Trophoblast cell (in vitro differentiated cells and primary cell): ENCODE measurements at regions not wholly inside any gene's neighbourhood (a gene's known extent, or its start where the extent isn't known, plus 50 kb on each side); places are given as distances from the start of the nearest gene placed in this dataset.

Experiments
- DNase-seq, 2 donors: peaks; one replicate each; pipeline ENCODE4 v3.0.0-alpha.2; 2016
- H2AFZ ChIP-seq: 2 replicates; pipeline ENCODE4 v1.6.1; 2013; ENCODE audit warnings: low read length, moderate library complexity, mild to moderate bottlenecking; ENCODE audit not compliant: insufficient read depth, poor library complexity
- H2AK5ac ChIP-seq: 2 replicates; pipeline ENCODE4 v1.6.1; 2013; ENCODE audit warnings: mild to moderate bottlenecking, low read length
- H2BK120ac ChIP-seq: 2 replicates; pipeline ENCODE4 v1.6.1; 2013; ENCODE audit warnings: low read length, mild to moderate bottlenecking, moderate library complexity; ENCODE audit not compliant: insufficient read depth, poor library complexity
- H2BK12ac ChIP-seq: 2 replicates; pipeline ENCODE4 v1.6.1; 2013; ENCODE audit warnings: mild to moderate bottlenecking, low read length, moderate library complexity
- H2BK5ac ChIP-seq: 2 replicates; pipeline ENCODE4 v1.6.1; 2013; ENCODE audit warnings: low read length, low read depth, moderate library complexity, mild to moderate bottlenecking; ENCODE audit not compliant: poor library complexity
- H3K14ac ChIP-seq: 2 replicates; pipeline ENCODE4 v1.6.1; 2013; ENCODE audit warnings: mild to moderate bottlenecking, low read length
- H3K18ac ChIP-seq: 2 replicates; pipeline ENCODE4 v1.6.1; 2013; ENCODE audit warnings: mild to moderate bottlenecking, low read length
- H3K23ac ChIP-seq: 2 replicates; pipeline ENCODE4 v1.6.1; 2013; ENCODE audit warnings: low read length
- H3K27ac ChIP-seq: 2 replicates; pipeline ENCODE4 v1.5.1; 2013; ENCODE audit warnings: low read depth, mild to moderate bottlenecking, inconsistent platforms, low read length, moderate library complexity
- H3K27me3 ChIP-seq: 2 replicates; pipeline ENCODE4 v1.6.1; 2013; ENCODE audit warnings: inconsistent platforms, mild to moderate bottlenecking, low read length, moderate library complexity; ENCODE audit not compliant: insufficient read depth
- H3K36me3 ChIP-seq, 2 experiments: 1 replicate in 1 of 2; 2 replicates in 1 of 2; pipeline ENCODE4 v1.6.1; 2013; ENCODE audit warnings: low read length in 2 of 2, mild to moderate bottlenecking in 2 of 2, moderate library complexity in 1 of 2; ENCODE audit not compliant: insufficient read depth in 2 of 2, control insufficient read depth in 1 of 2
- H3K4ac ChIP-seq: 2 replicates; pipeline ENCODE4 v1.6.1; 2013; ENCODE audit warnings: low read depth, mild to moderate bottlenecking, low read length, moderate library complexity
- H3K4me1 ChIP-seq, 2 experiments: 1 replicate in 1 of 2; 2 replicates in 1 of 2; pipeline ENCODE4 v1.6.1; 2013; ENCODE audit warnings: low read length in 2 of 2, mild to moderate bottlenecking in 2 of 2, moderate library complexity in 1 of 2; ENCODE audit not compliant: insufficient read depth in 2 of 2, control insufficient read depth in 1 of 2
- H3K4me2 ChIP-seq: 2 replicates; pipeline ENCODE4 v1.6.1; 2013; ENCODE audit warnings: inconsistent platforms, mild to moderate bottlenecking, low read length, moderate library complexity
- H3K4me3 ChIP-seq: 2 replicates; pipeline ENCODE4 v1.5.1; 2013; ENCODE audit warnings: mild to moderate bottlenecking, low read depth, low read length, inconsistent platforms
- H3K79me1 ChIP-seq: one replicate; pipeline ENCODE4 v1.6.1; 2013; ENCODE audit warnings: low read length
- H3K79me2 ChIP-seq: 2 replicates; pipeline ENCODE4 v1.6.1; 2013; ENCODE audit warnings: low read length, mild to moderate bottlenecking; ENCODE audit not compliant: control insufficient read depth, insufficient read depth, poor library complexity
- H3K9ac ChIP-seq: 2 replicates; pipeline ENCODE4 v1.6.1; 2013; ENCODE audit warnings: mild to moderate bottlenecking, low read length
- H3K9me3 ChIP-seq: 2 replicates; pipeline ENCODE4 v1.6.1; 2013; ENCODE audit warnings: low read depth, mild to moderate bottlenecking, control low read depth, inconsistent platforms, low read length; ENCODE audit not compliant: insufficient read depth
- H4K12ac ChIP-seq: 2 replicates; pipeline ENCODE4 v1.6.1; 2013; ENCODE audit warnings: low read depth, mild to moderate bottlenecking, low read length, moderate library complexity
- H4K8ac ChIP-seq: 2 replicates; pipeline ENCODE4 v1.6.1; 2013; ENCODE audit warnings: low read depth, mild to moderate bottlenecking, low read length, moderate library complexity
- H4K91ac ChIP-seq: one replicate; pipeline ENCODE4 v1.6.1; 2013; ENCODE audit warnings: low read depth, mild to moderate bottlenecking, low read length, moderate library complexity
- WGBS: extraction: QIAGEN DNeasy Blood & Tissue Kit; methylation state at CpG from one replicate; pipeline ENCODE4 v1.1.7; 2013; ENCODE audit warnings: missing lambda C conversion rate; ENCODE audit not compliant: insufficient read length, insufficient coverage; ENCODE audit errors: extremely low coverage; 5-methylcytosine and 5-hydroxymethylcytosine counted together

DNA sequence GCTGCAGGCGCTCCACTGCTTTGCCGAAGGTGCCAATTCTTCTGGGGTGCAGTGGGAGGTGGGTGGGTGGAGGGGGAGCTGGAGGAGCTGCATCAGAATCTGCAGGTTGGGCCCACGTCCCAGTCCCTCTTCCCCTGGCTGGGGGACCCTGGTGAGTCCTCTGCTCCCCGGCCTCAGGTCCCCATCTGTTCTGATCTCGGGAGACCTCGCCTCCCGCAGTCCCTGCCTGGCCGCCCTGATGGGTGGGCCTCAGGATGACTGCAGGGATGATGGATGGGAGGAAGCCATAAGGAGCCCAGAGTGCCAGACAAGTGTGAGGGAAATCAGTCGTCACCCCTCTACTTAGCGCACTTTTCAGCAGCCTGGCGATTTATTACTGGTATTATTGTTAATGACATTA, 89.3 kb upstream of the PCBD1 start:
- Histone ChIP-seq H3K79me1 (no peaks in the 10 kb centered on the region), H2BK12ac (no peak overlapping the region), H3K79me2 (no peaks in the 10 kb centered on the region), H3K4me2 (no peak overlapping the region), H3K36me3 (no peaks in the 10 kb centered on the region), H3K9ac (no peak overlapping the region), H4K8ac (no peak overlapping the region), H2AK5ac (no peak overlapping the region), H4K12ac (no peak overlapping the region), H3K4me1 (peaks cover 8 to 12% of the 10 kb centered on the region in 2 experiments), H2BK120ac (no peak overlapping the region), H3K9me3 (peaks cover 1% of the 10 kb centered on the region), H2AFZ (no peak overlapping the region), H3K23ac (no peak overlapping the region), H3K14ac (no peak overlapping the region), H4K91ac (no peak overlapping the region), H3K4ac (no peak overlapping the region), H3K27ac (no peak overlapping the region), H3K4me3 (no peak overlapping the region), H2BK5ac (no peak overlapping the region), H3K27me3 (no peaks in the 10 kb centered on the region), H3K18ac (no peak overlapping the region)
- DNase-seq: no peak
- WGBS: no CpG with 5 or more reads among the region's 11 CpGs

DNA sequence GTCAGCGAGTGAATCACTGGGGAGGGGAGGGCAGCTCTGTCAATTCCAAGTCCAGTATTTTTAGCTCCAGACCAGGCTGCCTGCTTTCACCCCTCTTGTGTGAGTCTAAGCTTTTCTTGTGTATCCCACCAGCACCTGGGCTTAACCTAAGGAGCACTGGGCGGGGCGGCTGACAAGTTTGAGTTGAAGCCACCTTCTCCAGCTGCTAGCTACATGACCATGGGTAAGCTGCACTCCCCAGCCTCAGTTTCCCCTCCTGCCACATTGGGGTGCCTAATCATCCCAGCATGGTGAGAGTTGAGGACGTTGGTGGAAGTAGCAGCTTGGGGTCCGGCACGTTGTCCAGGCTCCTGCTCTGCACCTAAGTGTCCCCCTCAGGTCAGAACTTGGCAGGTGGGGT, 89.8 kb upstream of the PCBD1 start:
- H3K79me2 ChIP-seq: no peaks in the 10 kb centered on the region
- no peak overlapping the region for H3K14ac ChIP-seq
- H3K4me1 ChIP-seq: peaks cover 13 to 16% of the 10 kb centered on the region in 2 experiments
- H3K27me3 ChIP-seq: no peaks in the 10 kb centered on the region
- H3K9ac ChIP-seq: no peak overlapping the region
- H3K79me1 ChIP-seq: no peaks in the 10 kb centered on the region
- H3K36me3 ChIP-seq: no peaks in the 10 kb centered on the region
- no peak overlapping the region for H3K23ac ChIP-seq
- no peak overlapping the region for H3K18ac ChIP-seq
- no peak overlapping the region for H2AFZ ChIP-seq
- no peak overlapping the region for H2BK5ac ChIP-seq
- no peak overlapping the region for H3K4ac ChIP-seq
- H2AK5ac ChIP-seq: no peak overlapping the region
- H2BK12ac ChIP-seq: no peak overlapping the region
- H4K91ac ChIP-seq: no peak overlapping the region
- peaks cover 1% of the 10 kb centered on the region for H3K9me3 ChIP-seq
- H3K27ac ChIP-seq: no peak overlapping the region
- DNase-seq: no peak
- H2BK120ac ChIP-seq: no peak overlapping the region
- H4K12ac ChIP-seq: no peak overlapping the region
- H3K4me3 ChIP-seq: no peak overlapping the region
- H3K4me2 ChIP-seq: no peak overlapping the region
- no peak overlapping the region for H4K8ac ChIP-seq
- no CpG with 5 or more reads among the region's 6 CpGs for WGBS

- Histone ChIP-seq H2BK5ac (no peak overlapping the region), H3K79me1 (no peaks in the 10 kb centered on the region), H3K4me3 (no peak overlapping the region), H4K8ac (no peak overlapping the region), H3K14ac (no peak overlapping the region), H3K4me2 (no peak overlapping the region), H3K4me1 (peaks cover 13 to 16% of the 10 kb centered on the region in 2 experiments), H3K9ac (no peak overlapping the region), H3K27me3 (no peaks in the 10 kb centered on the region), H2BK12ac (no peak overlapping the region), H4K91ac (no peak overlapping the region), H2AFZ (no peak overlapping the region), H3K18ac (no peak overlapping the region), H3K9me3 (peaks cover 1% of the 10 kb centered on the region), H3K27ac (no peak overlapping the region), H3K4ac (no peak overlapping the region), H3K36me3 (no peaks in the 10 kb centered on the region), H2AK5ac (no peak overlapping the region), H3K79me2 (no peaks in the 10 kb centered on the region), H3K23ac (no peak overlapping the region), H2BK120ac (no peak overlapping the region), H4K12ac (no peak overlapping the region)
- WGBS: 100% methylated on average over 1 of the region's 8 CpGs
- no peak for DNase-seq
Measured at GRCh38 chr10:70978816-70979480, 90.6 kb upstream of the PCBD1 start.

GRCh38 chr10:70980687-70981086, 92.3 kb upstream of the PCBD1 start:
- Histone ChIP-seq H2BK5ac (no peak overlapping the region), H3K4me1 (peaks cover 12 to 16% of the 10 kb centered on the region in 2 experiments), H3K79me2 (no peaks in the 10 kb centered on the region), H3K4ac (no peak overlapping the region), H3K4me2 (no peak overlapping the region), H2AFZ (no peak overlapping the region), H2BK12ac (no peak overlapping the region), H3K23ac (no peak overlapping the region), H3K27ac (no peak overlapping the region), H2AK5ac (no peak overlapping the region), H4K8ac (no peak overlapping the region), H2BK120ac (no peak overlapping the region), H3K14ac (no peak overlapping the region), H4K91ac (no peak overlapping the region), H4K12ac (no peak overlapping the region), H3K9ac (no peak overlapping the region), H3K36me3 (no peaks in the 10 kb centered on the region), H3K9me3 (no peaks in the 10 kb centered on the region), H3K27me3 (no peaks in the 10 kb centered on the region), H3K4me3 (no peak overlapping the region), H3K79me1 (peaks cover 2% of the 10 kb centered on the region), H3K18ac (no peak overlapping the region)
- WGBS: no CpG with 5 or more reads among the region's 2 CpGs
- DNase-seq: no peak
